NCI-H2196 (cell line): ENCODE measurements at regions not wholly inside any gene's neighbourhood (a gene's known extent, or its start where the extent isn't known, plus 50 kb on each side); places are given as distances from the start of the nearest gene placed in this dataset.
"Not testable (repeated sequence)": the region's sequence is repeated elsewhere in the genome, so short reads cannot be mapped to it uniquely, and the experiment has no call there.

Source experiments
- DNase-seq: peaks from one replicate; lab custom pipeline; 2025; ENCODE audit not compliant: unreplicated experiment; lab: John Stamatoyannopoulos, UW

DNA sequence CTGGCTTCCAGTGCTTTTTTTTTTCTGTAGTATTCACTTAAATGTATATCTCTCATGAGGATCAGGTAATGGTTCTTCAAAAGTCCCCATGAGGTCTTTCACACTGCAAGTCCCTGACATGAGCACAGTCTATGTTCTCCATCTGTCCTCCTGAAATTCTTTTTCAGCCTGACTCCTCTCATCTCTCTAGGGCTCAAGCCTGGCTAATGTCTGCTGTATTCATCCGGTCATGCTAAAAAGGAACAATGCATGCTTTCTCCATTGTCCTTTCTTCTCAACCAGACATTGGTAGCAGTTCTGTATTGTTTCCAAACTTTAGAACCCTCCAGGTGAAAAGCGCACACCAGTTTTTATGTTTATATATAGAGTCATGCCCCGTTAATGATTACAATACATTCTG is 368.3 kb upstream of the OLFM3 start:
- DNase-seq = no peak

DNA sequence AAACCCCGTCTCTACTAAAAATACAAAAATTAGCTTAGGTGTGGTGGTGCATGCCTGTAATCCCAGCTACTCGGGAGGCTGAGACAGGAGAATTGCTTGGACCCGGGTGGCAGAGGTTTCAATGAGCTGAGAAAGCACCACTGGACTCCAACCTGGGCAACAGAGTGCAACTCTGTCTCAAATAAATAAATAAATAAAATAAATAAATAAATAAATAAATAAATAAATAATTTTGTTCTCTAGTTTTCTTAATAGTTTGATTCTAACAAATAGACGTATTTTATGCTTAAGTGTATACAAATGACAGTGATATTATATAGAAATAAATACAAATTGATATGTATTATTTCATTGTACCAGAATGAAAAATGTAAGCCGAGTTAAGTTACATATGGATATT is 339.9 kb upstream of the OLFM3 start:
- DNase-seq = no peak

DNA sequence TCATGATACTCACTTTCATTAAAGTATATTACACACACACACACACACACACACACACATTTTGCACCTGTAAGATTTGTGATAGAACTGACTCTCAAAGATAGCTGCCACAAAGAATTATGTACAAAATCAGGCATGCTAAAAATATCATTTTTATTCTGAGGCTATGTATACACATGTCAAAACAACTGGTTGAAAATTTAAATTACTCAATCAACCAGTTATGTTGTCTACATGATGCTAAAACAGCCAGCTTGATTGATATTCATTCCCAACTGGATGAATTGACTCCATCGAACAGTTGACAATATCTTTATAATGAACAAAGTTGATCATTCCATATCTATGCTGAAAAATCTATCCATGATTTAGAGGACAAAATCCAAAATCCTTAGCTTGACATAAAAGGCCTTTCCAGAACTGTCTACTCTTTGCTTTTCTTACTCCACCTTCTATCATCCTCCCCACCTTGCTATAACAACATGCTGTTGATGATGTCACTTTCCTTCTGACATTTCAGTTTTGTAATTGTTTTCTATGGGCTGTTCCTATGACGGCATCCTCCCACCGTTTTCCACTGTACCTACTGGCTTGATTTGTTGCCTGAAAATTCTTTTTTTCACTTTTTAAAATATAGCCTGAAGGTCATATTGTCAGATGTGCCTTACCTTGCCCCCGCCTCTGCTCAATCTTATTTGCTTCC is 321.5 kb upstream of the OLFM3 start:
- DNase-seq = no peak

DNA sequence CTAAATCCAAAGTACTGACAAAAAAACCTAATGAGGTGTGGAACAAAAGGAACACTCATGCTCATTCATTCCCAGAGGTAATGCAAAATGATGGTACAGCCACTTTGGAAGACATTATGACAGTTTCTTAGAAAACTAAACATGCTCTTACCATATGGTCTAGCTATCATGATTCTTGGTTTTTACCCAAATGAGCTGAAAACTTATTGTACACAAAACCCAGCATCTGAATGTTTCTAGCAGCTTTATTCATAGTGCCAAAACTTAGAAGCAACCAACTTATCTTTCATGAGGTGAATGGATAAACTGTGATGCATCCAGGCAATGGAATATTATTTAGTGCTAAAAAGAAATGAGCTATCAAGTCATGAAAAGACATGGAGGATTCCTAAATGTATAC is 318.4 kb upstream of the OLFM3 start:
- DNase-seq = no peak

DNA sequence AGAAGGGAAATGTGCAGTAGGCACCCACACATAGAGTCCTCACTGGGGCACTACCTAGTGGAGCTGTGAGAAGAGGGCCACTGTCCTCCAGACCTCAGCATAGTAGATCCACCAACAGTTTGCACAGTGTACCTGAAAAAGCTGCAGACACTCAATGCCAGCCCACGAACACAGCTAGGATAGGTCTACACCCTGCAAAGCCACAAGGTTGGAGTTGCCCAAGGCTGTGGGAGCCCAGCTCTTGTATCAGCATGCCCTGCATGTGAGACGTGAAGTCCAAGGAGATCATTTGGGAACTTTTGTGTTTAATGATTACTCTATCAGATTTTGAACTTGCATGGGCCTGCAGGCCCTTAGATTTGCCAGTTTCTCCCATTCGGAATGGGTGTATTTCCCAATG is 299.4 kb upstream of the OLFM3 start:
- DNase-seq = no peak

DNA sequence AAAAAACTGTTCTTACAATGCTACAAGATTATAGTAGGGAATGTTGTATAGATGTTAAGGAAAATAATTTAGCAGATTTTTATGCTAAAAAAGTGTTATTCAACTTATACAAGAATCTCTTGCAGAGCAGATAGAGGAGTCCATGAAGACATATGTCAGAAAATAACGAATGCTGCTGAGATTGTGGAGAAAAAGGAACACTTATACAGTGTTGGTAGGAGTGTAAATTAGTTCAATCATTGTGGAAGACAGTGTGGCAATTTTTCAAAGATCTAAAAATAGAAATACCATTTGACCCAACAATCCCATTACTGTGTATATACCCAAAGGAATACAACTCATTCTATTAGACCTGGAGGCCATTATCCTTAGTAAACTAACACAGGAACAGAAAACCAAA is 286.2 kb upstream of the OLFM3 start:
- no peak for DNase-seq

DNA sequence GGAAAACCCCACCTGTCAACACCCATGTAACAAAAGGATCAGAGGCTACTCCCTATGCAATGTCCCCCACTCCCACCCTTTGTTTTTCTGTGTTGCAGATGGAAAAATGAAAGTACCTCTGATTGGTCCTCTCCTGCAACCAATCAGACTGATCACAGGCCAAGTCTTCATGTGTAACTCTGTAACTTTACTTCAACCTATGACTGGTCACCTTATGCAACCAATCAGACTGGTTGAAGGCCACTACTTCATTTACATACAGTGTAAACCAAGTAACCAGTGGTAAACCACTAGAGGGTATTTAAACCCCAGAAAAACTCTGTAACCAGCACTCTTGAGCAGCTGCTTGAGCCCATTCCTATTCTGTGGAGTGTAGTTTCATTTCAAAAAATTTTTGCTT is 266.3 kb upstream of the OLFM3 start:
- no peak for DNase-seq

DNA sequence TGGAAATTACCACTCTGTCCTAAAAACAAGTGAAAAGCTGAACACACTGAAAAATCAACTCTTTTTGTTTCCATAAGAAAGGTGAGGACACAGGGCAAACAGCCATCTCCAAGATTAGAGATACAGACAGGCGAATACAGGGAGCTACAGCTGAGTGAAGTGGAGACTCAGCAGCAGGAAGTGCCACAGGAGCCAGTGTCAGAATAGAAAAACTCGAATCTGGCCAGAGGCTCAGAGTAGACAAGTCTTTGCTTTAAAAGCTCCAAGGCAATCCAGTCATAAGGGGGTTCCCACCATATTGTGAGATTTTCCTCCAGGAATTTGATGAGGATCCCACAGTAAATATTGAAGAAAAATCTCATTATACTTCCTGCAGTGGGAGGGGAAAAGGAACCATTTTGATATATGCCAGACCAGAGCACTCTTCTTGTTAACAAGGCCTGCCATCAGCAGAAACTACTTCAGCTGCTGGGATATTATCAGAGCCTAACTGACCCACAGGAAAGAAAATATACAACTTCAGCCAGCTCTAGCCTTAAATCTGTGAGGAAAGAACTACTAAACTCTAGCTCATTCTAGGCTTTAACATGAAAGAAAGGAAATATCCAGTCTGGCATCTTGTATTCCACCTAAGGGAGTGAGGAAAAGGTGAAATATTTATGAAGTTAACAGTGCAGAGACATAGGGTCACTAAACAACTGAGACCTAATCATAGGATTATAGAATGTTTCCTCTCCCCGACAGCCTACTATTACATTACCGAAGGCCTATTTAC is 256.2 kb upstream of the OLFM3 start:
- DNase-seq = no peak

DNA sequence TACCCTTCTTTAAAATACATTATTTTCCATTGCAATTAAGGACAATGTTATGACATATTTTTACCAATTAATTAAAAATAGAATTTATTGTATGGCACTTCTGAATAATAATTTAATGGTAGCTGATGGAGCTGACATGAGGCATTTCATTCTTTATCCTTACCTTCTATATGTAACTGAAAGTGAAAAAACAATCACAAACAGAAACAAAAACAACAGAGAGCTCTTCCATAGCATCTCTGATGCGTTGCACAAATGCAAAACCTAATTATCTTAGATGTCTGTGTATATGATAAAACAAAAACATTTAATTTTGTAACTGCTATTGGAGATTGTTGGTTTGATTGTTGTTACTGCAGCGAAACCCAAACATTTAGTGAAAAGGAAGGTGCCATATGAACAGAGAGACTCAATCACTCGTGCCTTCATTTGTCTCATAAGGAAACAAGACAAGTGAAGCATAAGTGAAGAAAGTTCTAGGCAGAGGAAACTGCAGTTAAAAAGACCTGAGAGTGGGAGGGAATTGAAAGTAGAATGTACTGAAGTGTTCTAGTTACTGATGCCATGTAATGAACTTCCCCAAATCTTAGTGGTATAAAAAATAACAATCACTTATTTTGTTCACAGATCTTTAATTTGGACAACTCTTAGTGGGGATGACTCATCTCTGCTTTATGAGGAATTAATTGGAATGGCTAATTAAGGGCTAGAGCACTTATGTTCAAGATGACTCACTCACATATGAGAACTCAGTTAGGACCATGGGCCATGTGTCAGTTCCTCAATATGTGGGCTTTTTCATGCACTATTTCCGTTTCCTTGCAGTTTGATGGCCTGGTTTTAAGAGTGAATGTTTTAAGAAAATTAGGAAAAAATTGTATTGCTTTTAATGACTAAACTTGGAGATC is 245.0 kb upstream of the OLFM3 start:
- DNase-seq = no peak

DNA sequence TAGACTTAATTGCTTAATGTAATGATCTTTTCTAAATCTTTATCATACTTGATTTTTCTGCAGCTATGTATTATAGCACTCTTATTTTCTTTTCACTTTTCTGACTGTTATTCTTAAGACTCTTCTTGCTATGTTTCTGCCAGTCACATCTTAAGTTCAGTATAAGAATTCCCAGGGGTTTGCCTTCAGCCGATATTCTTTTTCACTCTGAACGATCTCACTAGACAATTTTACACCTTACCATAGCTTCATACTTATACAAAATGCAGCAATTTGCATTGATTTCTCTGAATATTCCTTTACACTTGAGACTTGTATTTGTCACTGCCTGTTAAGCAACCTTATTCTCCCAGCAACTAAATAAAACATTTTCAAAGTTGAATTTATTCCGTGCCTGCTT is 242.5 kb upstream of the OLFM3 start:
- no peak for DNase-seq

DNA sequence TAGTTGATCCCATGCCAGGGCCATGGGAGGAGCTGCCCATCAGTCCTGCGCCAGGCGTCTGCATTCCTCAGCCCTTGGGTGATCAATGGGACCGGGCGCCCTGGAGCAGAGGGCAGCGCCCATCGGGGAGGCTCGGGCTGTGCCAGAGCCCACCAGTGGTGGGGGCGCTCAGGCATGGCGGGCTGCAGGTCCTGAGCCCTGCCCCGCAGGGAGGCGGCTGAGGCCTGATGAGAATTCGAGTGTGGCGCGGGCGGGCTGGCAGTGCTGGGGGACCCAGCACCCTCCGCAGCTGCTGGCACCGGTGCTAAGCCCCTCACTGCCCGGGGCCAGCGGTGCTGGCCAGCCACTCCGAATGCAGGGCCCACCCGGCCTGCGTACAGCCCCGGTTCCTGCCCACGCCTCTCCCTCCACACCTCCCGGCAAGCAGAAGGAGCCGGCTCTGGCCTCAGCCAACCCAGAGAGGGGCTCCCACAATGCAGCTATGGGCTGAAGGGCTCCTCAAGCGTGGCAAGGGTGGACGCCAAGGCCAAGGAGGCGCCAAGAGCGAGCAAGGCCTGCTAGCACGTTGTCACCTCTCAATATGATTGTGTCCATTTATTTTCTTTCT is 238.1 kb upstream of the OLFM3 start:
- no peak for DNase-seq

DNA sequence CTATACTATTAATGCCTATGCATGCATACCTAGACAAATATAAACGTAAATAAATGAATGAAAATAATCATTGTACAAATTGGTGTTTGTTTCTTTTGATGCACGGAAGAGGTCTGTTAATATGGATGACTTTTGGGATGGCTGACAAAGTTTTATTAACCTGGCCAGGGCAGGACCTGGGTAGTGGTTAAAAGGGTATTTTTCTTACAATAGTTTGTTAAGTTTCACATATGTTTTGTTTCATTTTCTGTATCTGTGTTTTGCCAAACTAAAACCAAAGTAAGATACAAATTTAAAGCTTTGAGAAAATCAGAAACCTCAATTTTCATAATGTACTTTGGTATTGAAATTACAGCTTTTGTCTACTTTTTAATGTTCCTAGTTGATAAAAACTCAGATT is 222.7 kb upstream of the OLFM3 start:
- DNase-seq = no peak

DNA sequence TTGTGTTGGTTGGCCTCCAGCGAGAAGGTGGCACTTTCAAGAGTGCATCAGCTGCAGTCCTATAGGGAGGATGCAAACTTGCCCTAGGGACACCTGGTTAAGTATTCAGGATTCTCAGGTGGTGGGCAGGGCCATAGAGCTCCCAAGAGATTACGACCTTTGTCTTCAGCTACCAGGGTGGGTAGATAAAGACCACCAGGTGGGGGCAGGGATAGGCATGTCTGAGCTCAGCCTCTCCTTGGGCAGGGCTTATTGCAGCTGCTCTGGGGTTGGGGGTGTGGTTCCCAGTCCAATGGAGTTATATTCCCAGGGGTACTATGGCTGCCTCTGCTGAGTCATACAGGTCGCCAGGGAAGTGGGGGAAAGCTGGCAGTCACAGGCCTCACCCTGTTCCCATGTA is 214.2 kb upstream of the OLFM3 start:
- DNase-seq = not testable (repeated sequence)

DNA sequence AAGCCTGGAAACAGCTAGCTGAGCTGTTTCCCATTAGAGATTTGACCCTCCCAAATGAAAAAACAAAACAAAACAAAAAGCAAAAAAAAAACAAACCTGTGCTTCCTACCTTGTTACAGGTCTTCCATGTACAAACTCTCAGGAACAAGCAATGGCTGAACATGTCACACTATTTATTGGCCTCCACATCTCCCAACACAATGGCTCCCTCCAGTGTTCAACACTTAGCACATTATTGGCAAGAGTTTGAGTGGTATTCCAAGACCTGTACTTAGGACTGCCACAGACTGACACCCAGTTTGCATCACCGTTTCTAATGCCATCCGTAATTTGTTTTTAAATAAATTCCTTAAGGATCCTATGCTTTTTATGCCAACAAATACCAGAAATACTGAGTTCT is 195.0 kb upstream of the OLFM3 start:
- peak; percentile 16 for DNase-seq

DNA sequence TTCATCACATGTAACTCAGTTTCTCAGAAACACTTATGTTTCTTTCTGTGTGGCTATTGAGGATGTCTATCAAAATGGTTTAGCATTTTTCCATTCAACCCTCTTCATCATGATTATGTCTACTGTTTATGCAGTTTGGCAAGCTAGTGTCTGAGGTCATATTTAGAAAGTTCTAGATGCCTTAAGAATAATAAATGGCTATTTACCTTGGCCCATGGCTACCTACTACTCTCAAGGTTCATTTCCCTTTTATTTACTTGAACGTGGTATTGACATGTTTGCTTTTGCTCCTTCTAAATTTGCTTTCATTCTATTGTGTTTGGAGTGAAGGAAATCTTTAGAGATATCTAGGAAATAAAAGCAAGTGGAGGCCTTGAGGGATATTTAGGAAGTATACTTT is 193.7 kb upstream of the OLFM3 start:
- no peak for DNase-seq

DNA sequence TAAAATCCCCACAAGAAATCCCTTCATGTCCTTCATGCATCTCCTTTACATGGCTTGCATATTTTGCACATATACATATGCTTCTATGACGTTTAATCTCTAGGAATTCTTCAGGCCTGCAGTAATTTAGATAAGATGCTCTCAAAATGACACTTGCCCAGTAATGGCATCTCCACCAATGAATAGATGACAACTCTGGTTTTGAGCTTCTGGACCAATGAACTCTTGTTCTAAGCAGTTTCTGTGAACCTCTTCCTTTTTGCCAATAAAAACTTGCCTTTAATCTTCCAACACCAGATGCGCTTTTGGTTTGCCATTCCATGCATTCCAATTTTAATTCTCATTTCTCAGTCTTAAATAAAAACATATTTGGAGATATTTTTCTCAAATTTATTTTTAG is 189.8 kb upstream of the OLFM3 start:
- DNase-seq = no peak

DNA sequence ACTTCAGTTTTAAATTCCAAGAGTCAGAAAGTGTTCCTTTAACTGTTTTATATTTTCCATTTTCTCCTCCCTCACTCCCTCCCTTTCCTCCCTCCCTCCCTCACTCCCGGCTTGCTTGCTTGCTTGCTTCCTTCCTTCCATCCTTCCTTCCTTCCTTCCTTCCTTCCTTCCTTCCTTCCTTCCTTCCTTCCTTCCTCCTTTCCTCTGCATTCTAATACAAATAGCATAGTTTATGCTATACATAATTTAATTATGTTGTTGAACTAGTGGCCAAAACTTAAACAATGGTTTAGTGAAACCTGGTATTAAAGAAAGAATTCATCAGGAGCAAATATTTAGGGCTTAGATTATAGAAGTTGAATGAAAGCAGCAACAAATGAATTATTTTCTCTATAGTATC is 188.5 kb upstream of the OLFM3 start:
- no peak for DNase-seq

DNA sequence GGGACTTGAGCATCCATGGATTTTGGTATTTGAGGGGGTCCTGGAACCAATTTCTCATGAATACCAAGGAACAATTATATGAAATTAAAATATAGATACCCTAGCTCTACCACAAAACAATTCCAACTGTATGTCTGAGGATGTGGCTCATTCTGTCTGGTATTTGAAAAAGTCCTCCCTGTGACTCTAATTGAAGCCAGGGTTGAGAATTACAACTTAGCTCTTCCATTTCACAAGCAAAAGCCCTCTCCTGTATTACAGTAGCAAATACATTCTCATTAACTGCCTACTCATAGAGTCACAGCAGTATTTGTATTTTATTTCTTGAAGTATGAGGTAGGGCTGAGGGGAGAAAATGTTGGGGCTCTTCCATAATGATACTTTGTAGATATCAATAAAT is 187.8 kb upstream of the OLFM3 start:
- no peak for DNase-seq

DNA sequence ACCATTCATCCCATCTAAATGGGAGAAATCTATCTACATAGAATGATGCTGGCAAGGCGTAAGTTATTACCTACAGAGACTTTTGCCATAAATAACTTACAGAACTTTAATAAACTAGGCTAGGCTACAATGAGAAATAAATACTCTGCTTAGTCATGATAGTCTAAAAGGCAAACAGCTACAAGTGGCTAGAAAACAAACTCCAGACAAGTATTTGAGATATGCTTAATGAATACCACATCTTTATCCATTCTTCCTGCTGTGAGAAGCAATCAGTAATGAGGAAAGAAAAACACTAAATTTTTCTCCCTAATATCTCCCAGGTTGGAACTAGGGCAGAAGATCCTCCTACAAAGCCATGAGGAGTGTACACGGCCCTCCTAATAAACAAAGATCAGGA is 187.0 kb upstream of the OLFM3 start:
- DNase-seq = no peak

DNA sequence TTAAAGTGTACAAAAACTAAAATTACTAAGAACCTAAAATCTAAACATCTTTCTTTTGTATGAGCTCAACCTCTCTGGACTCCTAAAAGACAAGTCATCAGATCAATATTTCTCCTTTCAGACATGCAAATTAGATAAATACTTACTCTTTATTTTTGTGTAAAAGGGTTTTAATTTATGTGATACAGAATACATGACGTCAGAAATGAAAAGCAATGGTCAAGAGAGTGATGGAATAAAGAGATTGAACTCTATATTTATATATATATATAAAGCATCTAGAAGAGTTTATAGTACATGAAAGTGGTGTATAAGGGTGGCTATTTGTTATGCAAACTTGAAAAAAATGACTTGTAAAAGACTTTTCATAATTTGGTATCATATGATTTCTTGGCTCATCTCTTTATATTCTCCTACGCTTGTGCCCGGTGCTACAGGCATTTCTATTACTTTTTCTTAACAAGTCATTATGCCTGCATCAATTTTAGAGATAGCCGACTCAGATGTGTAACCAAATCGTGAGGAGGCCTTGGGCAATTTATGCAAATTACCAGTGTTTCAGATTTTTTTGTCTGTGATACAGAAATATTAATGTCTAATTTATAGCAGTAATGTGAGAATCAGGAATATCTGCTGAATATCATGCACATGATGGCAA is 186.0 kb upstream of the OLFM3 start:
- DNase-seq = no peak

DNA sequence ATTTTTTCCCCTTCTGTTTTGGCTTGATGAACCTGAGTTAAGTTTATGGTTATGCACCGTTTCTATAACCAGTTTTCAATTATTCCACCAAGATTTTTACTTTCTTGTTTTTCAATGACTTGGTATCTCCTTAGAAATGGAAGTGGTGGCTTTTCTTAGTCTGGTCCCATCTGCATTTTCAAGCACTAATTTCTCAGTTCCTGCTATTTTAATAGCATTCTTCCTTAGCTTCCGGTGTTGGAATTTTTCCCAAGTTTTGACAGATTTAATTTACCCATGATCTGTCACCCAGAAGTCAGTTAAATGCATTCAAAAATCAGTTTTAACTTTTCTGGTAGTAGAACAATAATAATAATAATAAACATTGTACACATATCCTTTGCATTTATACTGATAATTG is 184.6 kb upstream of the OLFM3 start:
- DNase-seq = no peak
